EH (cell line): ENCODE measurements at regions not wholly inside any gene's neighbourhood (a gene's known extent, or its start where the extent isn't known, plus 50 kb on each side); places are given as distances from the start of the nearest gene placed in this dataset.
A peak's percentile ranks its signal among the peaks of the same experiment; 100 is the strongest.

Experiments used
- DNase-seq: peaks from one replicate; pipeline ENCODE4 v3.0.0-alpha.2; 2015; ENCODE audit warnings: low read depth

DNA sequence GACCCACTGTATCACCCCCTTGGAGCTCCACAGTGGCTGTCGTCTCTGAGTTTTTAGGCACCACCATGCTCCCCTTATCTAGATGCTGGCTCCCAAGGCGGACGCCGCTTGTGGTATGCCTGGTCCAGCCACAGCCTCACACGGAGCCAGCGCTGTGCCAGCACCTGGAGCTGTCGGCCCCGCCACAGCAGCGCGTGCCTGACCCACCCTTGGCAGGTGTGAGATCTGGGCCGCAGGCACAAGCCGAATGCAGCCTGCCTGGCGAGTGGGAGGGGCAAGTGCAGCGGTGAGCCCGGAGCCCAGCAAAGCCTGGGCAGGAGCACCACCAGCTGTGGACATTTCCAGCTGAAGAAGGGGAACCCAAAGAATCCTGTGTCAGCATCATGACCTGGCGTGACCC, 91.9 kb upstream of the BACE2 start:
- no peak for DNase-seq

DNA sequence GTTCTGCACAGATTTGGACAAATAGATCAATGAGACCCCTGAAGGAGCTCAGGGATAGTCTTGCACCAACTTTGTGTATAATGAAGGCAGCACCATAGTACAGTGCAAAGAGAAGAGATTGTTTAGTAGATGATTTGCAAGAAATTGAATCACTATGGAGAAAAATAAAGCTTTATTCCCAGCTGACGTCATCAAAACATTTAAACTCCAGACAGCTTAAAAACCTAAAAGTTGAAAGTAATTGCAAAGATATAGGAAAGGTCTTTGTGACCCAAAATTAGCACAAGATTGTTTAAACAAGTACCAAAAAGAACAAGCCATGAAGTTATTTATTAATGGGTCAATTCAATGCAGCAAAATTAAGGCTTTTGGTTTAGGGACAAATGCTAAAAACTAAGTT, 88.8 kb upstream of the BACE2 start:
- no peak for DNase-seq

DNA sequence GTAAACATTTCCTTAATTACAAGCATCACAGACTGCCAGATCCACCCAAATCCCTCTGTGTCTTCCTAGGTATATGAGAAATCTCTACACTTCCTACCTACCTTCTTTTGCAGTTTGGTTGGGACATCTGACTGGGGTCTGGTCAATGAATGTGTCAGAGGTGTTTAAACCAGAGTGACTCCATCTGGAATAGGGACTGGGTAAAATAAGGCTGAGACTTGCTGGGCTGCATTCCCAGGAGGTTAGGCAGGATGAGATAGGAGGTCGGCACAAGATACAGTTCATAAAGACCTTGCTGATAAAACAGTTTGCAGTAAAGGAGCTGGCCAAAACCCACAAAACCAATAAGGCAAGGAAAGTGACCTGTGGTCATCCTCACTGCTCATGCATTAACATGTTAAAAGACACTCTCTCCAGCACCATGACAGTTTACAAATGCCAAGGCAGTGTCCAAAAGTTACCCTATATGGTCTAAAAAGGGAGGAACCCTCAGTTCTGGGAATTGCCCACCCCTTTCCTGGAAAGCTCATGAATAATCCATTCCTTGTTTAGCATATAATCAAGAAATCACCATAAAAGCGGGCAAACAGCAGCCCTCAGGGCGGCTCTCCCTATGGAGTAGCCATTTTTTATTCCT, 87.4 kb upstream of the BACE2 start:
- DNase-seq = no peak

DNA sequence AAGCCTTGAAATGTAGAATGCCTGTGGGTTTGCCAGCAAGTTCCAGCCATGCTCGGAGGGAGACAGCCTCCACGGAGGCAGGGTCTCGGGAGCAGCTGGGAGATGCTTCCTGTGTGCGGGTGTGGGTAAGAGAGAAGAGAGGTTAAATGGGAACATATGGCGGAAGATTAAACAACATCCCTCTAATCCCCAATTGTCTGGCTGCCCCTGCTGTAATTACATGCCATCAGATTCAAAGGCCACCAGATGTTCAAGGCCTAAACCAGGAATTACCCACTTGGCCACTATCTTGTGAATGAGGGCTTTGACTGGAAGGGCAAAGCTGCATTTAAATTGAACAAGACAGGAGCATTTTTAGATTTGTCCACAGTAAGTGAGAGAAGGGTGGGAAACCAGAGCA, 81.4 kb upstream of the BACE2 start:
- DNase-seq = no peak

DNA sequence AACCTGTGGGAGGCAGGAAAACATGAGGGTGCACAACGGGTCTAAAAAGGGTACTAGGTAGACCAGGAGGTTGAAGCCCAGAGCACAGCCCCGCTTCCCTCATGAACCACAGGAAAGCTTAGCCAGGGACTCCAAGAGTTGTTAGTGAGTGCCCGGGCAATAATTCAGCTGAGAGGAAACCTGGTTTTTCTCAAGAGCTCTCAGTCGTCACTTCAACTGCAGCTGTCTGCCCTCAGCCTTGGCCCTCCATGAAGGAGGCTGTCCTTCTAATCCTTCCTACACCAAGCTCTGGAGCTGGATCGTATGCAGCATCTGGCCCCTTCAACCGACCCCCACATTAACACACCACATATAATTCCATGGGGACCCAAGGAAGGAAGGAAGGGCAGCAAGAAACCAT, 77.0 kb upstream of the BACE2 start:
- DNase-seq = no peak

DNA sequence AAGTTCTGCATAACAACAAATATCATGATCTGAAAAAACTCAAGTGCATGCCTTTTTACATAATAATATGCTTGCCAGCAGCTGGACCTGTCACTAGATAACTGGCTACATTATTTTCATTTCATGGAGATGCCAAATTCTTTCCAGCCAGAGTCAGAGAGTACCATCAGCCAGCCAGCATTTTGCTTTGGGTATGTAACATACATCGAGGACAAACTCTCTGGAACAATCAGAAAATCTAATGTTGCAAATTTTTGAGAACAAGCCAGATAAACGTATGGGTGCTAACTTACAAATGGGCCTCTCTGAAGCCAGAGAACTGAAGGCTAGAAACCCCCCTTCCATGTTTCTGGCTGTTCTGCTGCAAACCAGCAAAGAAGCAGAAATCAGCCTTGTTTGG, 76.3 kb upstream of the BACE2 start:
- DNase-seq = no peak

DNA sequence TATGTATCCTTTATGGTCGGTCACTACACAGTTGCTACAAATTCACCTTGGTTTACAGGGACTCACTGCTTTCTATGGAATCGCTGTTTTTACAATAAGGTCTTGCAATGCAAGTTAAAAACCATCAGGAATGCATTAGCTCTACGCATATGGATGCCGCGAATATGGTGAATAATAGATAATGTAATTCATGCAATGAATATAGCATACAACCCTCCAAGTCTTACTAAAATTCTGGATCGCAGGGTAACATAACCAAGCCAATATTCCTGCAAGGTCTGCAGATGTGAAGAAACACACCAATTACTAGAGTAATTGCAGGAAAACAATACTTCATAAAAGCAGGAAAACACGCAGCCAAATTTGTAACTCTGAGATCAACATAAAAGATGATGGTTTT, 75.6 kb upstream of the BACE2 start:
- no peak for DNase-seq

DNA sequence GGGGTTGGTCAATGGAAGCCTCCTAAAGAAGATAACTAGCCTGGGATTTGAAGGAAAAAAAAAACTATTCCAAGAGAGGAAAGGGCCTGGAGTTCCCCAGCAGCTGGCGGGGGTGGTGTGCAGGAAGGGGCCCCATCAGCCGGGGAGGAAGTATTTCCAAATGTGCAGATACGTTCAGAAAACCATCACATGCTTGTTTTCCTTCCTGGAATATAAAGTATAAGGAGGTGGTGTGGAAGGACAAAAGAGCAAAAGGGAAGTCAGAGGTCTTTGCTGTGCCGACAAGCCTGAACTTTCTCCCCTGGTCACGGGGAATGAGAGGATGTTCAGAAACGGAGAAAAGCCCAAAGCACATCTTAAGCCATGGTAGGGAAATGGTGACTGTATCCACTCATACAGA, 72.0 kb upstream of the BACE2 start:
- no peak for DNase-seq

DNA sequence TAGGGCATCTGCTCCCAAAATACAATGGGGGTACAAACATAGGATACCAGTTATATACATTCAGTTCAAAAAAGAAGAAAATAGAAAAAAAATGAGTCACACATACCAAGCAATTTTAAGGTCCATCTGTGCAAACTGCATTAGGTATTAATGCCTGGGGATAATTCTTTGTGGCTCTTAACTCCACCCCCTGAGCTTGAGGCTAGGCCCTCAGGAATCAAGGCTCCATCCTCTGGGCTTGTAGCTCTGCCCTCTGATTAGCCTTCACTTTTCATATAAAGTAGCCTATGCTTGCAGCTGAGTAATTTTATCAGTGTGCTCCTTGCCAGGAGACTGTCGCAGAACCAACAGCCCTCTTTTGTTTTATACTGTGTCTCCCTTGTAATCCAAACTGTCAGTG, 69.9 kb upstream of the BACE2 start:
- DNase-seq = peak; percentile 50

DNA sequence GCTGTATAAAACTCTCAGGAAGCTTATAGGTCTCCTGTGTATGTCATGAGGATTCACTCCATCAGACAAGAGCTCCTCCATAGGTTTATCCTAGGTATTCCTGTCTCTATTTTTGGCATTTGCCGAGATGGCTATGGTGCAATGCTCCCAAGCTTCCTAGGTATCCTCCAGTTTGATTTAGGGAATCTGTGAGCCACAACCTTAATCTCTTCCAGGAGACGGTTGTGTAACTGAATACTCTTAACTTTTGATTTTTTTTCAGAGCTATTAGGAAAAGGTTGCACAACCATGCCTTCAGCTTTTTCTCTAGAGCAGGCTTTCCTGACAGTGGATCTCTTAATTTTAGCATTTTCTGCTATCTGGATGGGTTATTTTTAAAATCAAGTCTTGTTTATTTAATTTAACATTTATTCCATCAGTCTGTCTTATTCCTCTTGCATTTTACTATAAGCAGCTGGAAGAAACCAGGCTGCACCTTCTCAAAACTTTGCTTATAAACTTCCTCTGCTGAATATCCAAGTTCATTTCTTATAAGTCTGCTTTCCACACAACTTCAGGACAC, 69.4 kb upstream of the BACE2 start:
- DNase-seq = no peak

DNA sequence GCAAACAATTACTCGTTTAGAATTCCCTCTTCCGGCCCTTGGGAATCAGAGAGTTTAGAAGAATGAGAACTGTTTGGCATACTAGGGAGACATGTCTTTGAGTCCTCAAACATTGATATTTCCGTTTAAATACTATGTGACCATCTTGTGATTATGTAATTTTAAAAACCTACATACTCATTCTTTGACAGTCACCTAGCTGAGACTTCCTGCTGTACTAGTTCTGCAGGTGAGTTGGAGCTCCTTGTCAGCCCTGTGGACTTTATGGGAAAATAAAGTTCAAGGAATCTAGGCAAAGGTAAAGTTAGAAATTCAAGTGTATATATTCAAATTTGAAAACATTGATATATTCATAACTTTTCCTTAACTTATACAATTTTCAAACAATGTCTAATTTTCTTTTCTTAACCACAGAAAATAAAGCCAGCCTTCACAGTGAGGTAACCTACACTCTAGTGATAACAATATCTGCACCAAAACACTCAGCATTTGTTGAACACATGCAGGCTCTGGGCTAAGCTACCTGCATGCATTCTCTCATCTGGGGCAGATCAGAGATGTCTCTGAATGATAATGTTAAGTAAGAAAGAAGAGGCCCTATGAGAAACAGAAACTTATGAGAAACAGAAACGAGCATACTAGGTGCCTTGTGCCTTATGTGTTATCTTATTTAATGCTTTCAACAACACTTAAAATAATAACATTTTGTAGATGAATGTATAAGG, 67.0 kb upstream of the BACE2 start:
- no peak for DNase-seq

DNA sequence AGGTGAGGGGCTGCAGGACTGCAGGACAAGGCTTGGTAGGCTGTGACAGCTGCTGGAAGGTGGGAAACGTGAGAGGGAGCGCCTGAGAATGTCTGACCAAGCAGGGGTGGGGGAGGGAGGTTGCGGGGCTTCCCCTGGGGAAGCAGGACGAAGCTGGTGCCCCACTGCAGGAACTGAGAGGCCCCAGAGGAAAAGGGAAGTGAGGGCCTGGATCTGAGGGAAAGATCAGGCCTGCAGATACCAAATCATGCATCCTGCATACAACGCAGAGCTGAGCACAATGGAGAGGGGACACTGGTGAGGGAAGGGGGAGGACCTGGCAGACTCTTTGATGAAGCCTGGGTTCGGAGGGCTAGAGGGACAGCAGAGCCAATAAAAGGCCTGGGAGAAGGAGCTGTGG, 65.7 kb upstream of the BACE2 start:
- DNase-seq = no peak

DNA sequence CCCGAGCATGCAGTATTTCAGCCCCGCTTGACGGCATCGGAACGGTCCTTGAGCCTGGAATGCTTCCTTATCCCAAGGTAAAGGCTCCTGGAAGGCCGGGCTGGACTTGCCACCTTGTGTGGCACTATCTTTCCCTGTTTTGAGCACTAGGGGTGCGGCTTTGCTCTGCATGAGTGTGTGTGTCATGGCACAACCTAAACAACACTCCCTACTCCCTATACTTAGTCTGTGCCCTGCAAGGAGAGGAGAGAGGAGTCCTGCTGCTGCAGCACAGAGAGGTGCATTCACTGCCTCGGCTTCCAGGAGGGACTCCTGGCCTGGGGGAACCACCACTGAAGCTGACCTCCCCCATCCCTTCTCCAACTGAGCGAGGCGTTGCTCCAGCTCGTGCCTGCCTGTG, 60.4 kb upstream of the BACE2 start:
- no peak for DNase-seq

DNA sequence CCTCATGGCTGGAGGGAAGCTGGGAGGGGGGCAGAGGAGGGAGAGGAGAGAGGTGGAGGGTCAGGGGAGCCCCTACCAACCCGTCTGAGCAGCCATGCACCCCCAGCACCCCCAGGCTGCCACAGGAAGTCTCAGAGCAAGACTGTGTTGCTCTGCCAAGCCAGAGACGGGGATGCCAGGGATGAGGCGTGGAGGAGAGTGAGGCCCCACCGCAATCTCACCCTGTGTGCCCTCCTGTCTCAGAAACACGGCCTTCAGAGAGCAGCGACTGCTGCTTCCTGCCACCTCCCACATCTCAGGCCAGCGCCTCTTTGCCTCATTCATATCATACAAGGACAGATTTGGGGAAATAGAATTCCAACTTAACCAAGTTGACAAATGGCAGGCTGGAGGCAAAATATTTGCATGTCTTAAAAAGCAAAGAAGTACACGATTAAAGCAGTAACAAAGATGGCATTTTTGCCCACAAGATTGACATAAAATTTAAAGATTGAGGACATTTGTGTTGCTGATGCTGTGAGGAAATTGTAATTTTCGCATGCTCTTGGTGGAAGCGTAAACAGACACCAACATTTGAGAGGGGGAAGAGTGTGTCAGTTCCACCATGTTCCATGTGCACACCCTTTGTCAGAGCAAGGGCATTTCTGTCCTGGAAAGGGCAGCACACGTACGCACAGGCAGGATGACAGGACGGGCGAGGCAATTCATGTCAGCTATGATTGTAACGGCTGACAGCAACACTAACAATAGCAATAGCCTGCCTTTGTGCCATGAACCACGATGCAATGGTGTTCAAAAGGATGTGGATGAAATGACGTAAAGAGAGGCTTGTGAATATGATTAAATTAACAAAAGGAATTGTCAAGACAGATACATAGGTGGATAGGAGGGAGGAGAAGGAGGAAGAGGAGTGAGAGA, 59.0 kb upstream of the BACE2 start:
- DNase-seq = no peak

DNA sequence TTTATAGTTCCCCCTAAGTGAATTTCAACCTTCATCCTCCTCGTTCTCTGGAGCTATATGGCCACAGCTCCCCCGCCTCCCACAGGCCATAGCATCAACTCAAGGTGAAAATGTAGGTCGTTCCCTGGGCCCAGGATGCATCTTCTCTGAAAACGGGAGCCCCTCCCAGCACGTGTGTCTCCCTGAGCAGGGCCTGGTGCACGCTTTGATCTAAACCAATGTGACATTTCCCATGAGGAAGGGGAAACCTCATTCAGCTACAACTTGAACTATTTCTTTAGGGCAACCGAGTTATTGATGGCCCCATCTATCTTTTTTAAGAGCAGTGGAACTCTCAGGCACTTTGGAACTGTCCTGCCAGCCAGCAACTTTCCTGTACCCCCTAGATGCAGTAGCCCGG, 57.8 kb upstream of the BACE2 start:
- no peak for DNase-seq

DNA sequence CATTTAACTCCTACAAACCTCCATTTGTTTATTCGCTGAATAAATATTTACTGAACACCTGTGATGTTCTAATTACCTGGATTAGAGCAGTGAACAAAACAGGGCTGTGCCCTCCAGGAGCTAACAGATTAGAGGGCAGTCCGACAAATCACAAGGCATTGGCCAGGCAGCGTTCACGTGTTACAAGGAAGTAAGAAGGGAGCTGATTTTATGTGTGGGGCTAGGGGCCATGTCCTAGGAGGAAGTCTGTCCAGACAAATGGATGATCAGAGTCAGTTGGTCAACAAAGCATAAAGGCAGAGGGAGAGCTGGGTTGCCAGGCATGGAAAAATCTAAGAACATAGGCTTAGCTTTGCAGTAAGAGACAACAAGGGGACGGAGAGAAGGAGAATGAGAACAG, 57.3 kb upstream of the BACE2 start:
- DNase-seq = no peak

DNA sequence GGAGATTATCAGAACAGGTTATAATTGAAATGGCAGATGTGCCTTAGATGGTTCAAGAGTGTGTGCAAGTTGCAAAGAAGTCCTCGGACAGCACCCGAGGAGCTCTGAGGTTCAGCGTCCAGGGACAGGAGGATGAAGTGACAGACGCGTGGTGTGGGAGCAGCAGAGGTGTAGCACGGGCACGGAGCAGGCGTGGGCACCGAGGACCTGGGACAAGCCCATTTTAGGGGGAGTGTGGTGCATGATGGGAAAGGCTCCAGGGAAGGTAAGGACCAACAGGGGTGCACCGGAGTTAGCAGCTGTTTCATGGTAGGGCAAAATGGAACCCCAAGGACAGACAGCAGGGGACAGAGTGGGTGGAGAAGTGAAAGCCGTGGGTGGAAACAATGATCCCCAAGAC, 56.3 kb upstream of the BACE2 start:
- no peak for DNase-seq

DNA sequence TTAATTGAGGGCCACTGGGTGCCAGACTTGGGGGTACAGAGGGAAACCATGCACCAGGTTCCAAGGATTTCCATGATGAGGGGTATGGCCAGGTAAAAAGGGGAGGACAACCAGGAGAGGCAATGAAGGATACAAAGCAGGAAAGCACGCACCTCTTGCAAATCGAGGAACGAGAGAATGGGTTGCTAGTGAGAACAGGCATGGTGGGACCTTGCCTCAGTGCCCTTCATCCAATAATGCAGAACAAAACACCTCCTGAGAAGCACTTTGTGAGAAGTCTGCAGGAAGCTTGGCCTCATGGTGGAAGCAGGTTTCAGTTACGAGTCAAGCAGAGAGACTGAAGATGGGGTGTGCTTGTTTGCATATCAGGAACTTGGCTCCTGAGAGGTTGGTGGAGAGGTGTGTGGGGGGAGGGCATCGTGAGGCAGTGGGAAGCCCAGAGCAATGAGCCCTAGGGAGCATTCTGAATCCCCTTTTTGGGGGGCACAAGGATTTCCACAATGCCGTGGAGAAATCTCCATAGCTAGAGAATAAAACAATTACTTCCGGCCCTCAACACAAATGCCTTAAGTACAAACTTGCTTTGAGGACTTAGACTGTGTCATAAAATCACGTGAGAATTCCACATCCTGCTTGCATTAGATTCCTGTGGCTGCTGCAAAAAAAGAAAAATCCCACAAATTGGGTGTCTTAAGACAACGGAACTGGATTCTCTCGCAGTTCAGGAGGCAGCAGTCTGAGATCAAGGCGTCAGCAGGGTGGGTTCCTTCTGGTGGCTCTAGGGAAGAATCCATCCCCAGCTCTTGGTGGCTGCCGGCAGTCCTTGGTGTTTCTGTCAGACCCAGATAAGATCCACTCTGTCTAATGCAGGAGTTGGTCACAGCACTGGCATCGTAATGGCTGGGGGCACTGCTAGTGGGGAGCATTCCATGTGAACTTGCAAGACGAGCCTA, 54.9 kb upstream of the BACE2 start:
- peak; percentile 94 for DNase-seq

DNA sequence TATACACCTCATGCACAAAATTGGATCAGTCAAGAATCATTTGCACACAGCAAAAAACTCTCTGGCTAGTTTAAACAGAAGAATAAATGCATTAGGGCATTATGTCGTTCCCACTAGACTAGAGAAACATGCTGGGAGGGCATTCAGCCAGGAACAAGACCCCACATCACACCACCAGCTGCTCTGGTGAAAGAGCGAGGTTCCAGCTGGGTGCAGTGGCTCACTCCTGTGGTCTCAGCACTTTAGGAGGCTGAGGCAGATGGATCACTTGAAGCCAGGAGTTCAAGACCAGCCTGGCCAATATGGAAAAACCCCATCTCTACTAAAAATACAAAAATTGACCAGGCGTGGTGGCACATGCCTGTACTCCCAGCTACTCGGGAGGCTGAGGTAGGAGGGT, 52.1 kb upstream of the BACE2 start:
- DNase-seq = no peak
